HG03558 (cell line): ENCODE measurements at regions not wholly inside any gene's neighbourhood (a gene's known extent, or its start where the extent isn't known, plus 50 kb on each side); places are given as distances from the start of the nearest gene placed in this dataset.

Source experiments
- ATAC-seq: cut with Tn5 transposase; IDR thresholded peaks from one replicate; pipeline ENCODE4 v1.9.1; 2021; ENCODE audit warnings: moderate number of reproducible peaks; ENCODE audit not compliant: unreplicated experiment; ENCODE audit errors: extremely low read depth

GRCh38 chr10:124221356-124222317 lies 128.2 kb upstream of the CHST15 start:
- ATAC-seq, result peak; percentile 63

- no peak for ATAC-seq
Measured at GRCh38 chr10:124220971-124221355, 127.6 kb upstream of the CHST15 start.

- no peak for ATAC-seq
Measured at GRCh38 chr10:124220547-124220946, 127.1 kb upstream of the CHST15 start.

GRCh38 chr10:124219655-124220054 lies 126.3 kb upstream of the CHST15 start:
- no peak for ATAC-seq

- no peak for ATAC-seq
Measured at GRCh38 chr10:124219062-124219461, 125.7 kb upstream of the CHST15 start.

- no peak for ATAC-seq
Measured at GRCh38 chr10:124217906-124218804, 124.8 kb upstream of the CHST15 start.

- ATAC-seq, result no peak
Measured at GRCh38 chr10:124217031-124217430, 123.6 kb upstream of the CHST15 start.

- ATAC-seq, result no peak
Measured at GRCh38 chr10:124214610-124215375, 121.4 kb upstream of the CHST15 start.

- no peak for ATAC-seq
Measured at GRCh38 chr10:124213899-124214510, 120.6 kb upstream of the CHST15 start.

GRCh38 chr10:124213471-124213870 lies 120.1 kb upstream of the CHST15 start:
- no peak for ATAC-seq

- ATAC-seq, result no peak
Measured at GRCh38 chr10:124212702-124213101, 119.3 kb upstream of the CHST15 start.

- no peak for ATAC-seq
Measured at GRCh38 chr10:124211921-124212320, 118.5 kb upstream of the CHST15 start.

- ATAC-seq, result no peak
Measured at GRCh38 chr10:124210263-124210662, 116.9 kb upstream of the CHST15 start.

- no peak for ATAC-seq
Measured at GRCh38 chr10:124207391-124207790, 114.0 kb upstream of the CHST15 start.

- ATAC-seq, result no peak
Measured at GRCh38 chr10:124206616-124207015, 113.2 kb upstream of the CHST15 start.

- no peak for ATAC-seq
Measured at GRCh38 chr10:124205432-124205831, 112.0 kb upstream of the CHST15 start.

GRCh38 chr10:124204726-124205125 lies 111.3 kb upstream of the CHST15 start:
- ATAC-seq, result no peak

GRCh38 chr10:124200011-124200410 lies 106.6 kb upstream of the CHST15 start:
- no peak for ATAC-seq

- no peak for ATAC-seq
Measured at GRCh38 chr10:124198871-124199270, 105.5 kb upstream of the CHST15 start.

GRCh38 chr10:124198125-124198501 lies 104.7 kb upstream of the CHST15 start:
- no peak for ATAC-seq
